IMR-90 (cell line): ENCODE measurements at regions not wholly inside any gene's neighbourhood (a gene's known extent, or its start where the extent isn't known, plus 50 kb on each side); places are given as distances from the start of the nearest gene placed in this dataset.

Source experiments
- ATAC-seq: fragments of 200-7000 bp; cut with Tn5 transposase; 2 replicates; pipeline ENCODE4 v1.9.1; 2020; ENCODE audit warnings: low read depth, mild to moderate bottlenecking, moderate library complexity
- BruUV-seq: library from RNA; stranded (reverse); fragments of 400-500 nt; replicated peaks from 2 replicates; lab custom pipeline; 2021; lab: Mats Ljungman, UMichigan
- CTCF ChIA-PET: fragments of 300-600 bp; formaldehyde crosslinking; extraction: SDS; loops from one replicate; lab custom pipeline; 2021; ENCODE audit warnings: antibody characterized with exemption; lab: Yijun Ruan, JAX
- POLR2A ChIA-PET: fragments of 300-600 bp; sonication (Branson Sonifier 250); formaldehyde crosslinking; loops from one replicate; lab custom pipeline; 2022; ENCODE audit warnings: antibody characterized with exemption; ENCODE audit not compliant: unreplicated experiment; lab: Charles Lee
- DNase-seq: peaks from one replicate; pipeline ENCODE4 v3.0.0; 2013
- H2AFZ ChIP-seq: replicated peaks from 2 replicates; pipeline ENCODE3; 2013; ENCODE audit warnings: low read length, mild to moderate bottlenecking; ENCODE audit not compliant: poor library complexity
- H2AK5ac ChIP-seq: 2 replicates; pipeline ENCODE4 v1.6.1; 2013; ENCODE audit warnings: low read depth, low read length, inconsistent platforms
- H2AK9ac ChIP-seq: replicated peaks from 2 replicates; pipeline ENCODE3; 2013; ENCODE audit warnings: mild to moderate bottlenecking, low read depth, low read length, moderate library complexity; ENCODE audit not compliant: poor library complexity
- H2BK120ac ChIP-seq: 2 replicates; pipeline ENCODE4 v1.6.1; 2013; ENCODE audit warnings: low read depth, low read length, inconsistent platforms
- H2BK15ac ChIP-seq: 3 replicates; pipeline ENCODE4 v1.6.1; 2013; ENCODE audit warnings: low read depth, low read length, inconsistent platforms
- H2BK20ac ChIP-seq: 2 replicates; pipeline ENCODE4 v1.6.1; 2013; ENCODE audit warnings: low read depth, mild to moderate bottlenecking, inconsistent platforms, low read length, moderate library complexity
- H2BK5ac ChIP-seq: 2 replicates; pipeline ENCODE4 v1.6.1; 2013; ENCODE audit warnings: mild to moderate bottlenecking, low read depth, low read length, inconsistent platforms; ENCODE audit not compliant: poor library complexity, severe bottlenecking
- H3K14ac ChIP-seq: replicated peaks from 2 replicates; pipeline ENCODE4 v1.6.1; 2013; ENCODE audit warnings: low read depth, low read length, inconsistent platforms
- H3K18ac ChIP-seq: 2 replicates; pipeline ENCODE4 v1.6.1; 2013; ENCODE audit warnings: low read depth, low read length, control low read depth
- H3K23ac ChIP-seq: 2 replicates; pipeline ENCODE4 v1.6.1; 2013; ENCODE audit warnings: low read depth, low read length, inconsistent platforms
- H3K27ac ChIP-seq: 2 replicates; pipeline ENCODE4 v1.5.1; 2013; ENCODE audit warnings: mild to moderate bottlenecking, control low read depth, low read length; ENCODE audit not compliant: insufficient read depth
- H3K27me3 ChIP-seq: 2 replicates; pipeline ENCODE4 v1.6.1; 2013; ENCODE audit warnings: low read length; ENCODE audit not compliant: control insufficient read depth, insufficient read depth
- H3K36me3 ChIP-seq: 2 replicates; pipeline ENCODE4 v1.6.1; 2013; ENCODE audit warnings: low read length, mixed read lengths; ENCODE audit not compliant: control insufficient read depth, insufficient read depth
- H3K4ac ChIP-seq: 2 replicates; pipeline ENCODE4 v1.6.1; 2013; ENCODE audit warnings: low read depth, low read length, inconsistent platforms
- H3K4me1 ChIP-seq: 2 replicates; pipeline ENCODE4 v1.6.1; 2013; ENCODE audit warnings: low read length, mixed read lengths; ENCODE audit not compliant: control insufficient read depth, insufficient read depth
- H3K4me2 ChIP-seq: 2 replicates; pipeline ENCODE4 v1.6.1; 2013; ENCODE audit warnings: low read depth, mild to moderate bottlenecking, control low read depth, low read length, moderate library complexity
- H3K4me3 ChIP-seq: 2 replicates; pipeline ENCODE4 v1.5.1; 2013; ENCODE audit warnings: low read depth, mild to moderate bottlenecking, control low read depth, low read length, moderate library complexity; ENCODE audit not compliant: insufficient read depth
- H3K56ac ChIP-seq: 2 replicates; pipeline ENCODE4 v1.6.1; 2013; ENCODE audit warnings: low read length, inconsistent platforms; ENCODE audit not compliant: insufficient read depth; ENCODE audit errors: extremely low read depth
- H3K79me1 ChIP-seq, 2 experiments: 2 replicates each; pipeline ENCODE4 v1.6.1; 2013; ENCODE audit warnings: low read length in 2 of 2, inconsistent platforms in 1 of 2, low read depth in 1 of 2
- H3K9ac ChIP-seq: 2 replicates; pipeline ENCODE4 v1.6.1; 2013; ENCODE audit warnings: low read depth, low read length, control low read depth
- H3K9me1 ChIP-seq: 2 replicates; pipeline ENCODE4 v1.6.1; 2013; ENCODE audit warnings: low read length, inconsistent platforms; ENCODE audit not compliant: insufficient read depth
- H3K9me3 ChIP-seq: 2 replicates; pipeline ENCODE4 v1.6.1; 2013; ENCODE audit warnings: low read length; ENCODE audit not compliant: control insufficient read depth, insufficient read depth
- H4K20me1 ChIP-seq: 2 replicates; pipeline ENCODE4 v1.6.1; 2013; ENCODE audit warnings: low read length, inconsistent platforms; ENCODE audit not compliant: insufficient read depth
- H4K5ac ChIP-seq: 2 replicates; pipeline ENCODE4 v1.6.1; 2013; ENCODE audit warnings: mild to moderate bottlenecking, low read depth, low read length, control low read depth
- H4K8ac ChIP-seq, 2 experiments: 2 replicates each; pipeline ENCODE4 v1.6.1; 2013; ENCODE audit warnings: low read depth in 2 of 2, low read length in 2 of 2, control low read depth in 1 of 2, inconsistent platforms in 1 of 2
- H4K91ac ChIP-seq: 2 replicates; pipeline ENCODE4 v1.6.1; 2013; ENCODE audit warnings: low read depth, low read length, inconsistent platforms; ENCODE audit not compliant: insufficient read depth
- BHLHE40 ChIP-seq: fragments of 150-350 bp; IDR thresholded peaks from 2 replicates; pipeline ENCODE4 v1.6.1; 2016; ENCODE audit warnings: mild to moderate bottlenecking, low read depth, low read length
- CEBPB ChIP-seq: IDR thresholded peaks from 2 replicates; pipeline ENCODE4 v1.6.1; 2012; ENCODE audit warnings: low read depth, low read length, improper control_type of control experiment
- CHD1 ChIP-seq: IDR thresholded peaks from 2 replicates; pipeline ENCODE4 v1.6.1; 2012; ENCODE audit warnings: low read depth, low read length, improper control_type of control experiment
- CTCF ChIP-seq: conservative IDR thresholded peaks from 2 replicates; pipeline ENCODE4 v1.5.1; 2012; ENCODE audit warnings: mild to moderate bottlenecking, low read depth, low read length, improper control_type of control experiment
- ELK1 ChIP-seq: fragments of 150-350 bp; IDR thresholded peaks from 2 replicates; pipeline ENCODE4 v1.6.1; 2016; ENCODE audit warnings: low read depth, mild to moderate bottlenecking, low read length, moderate library complexity, borderline replicate concordance
- FOS ChIP-seq: fragments of 150-350 bp; IDR thresholded peaks from 2 replicates; pipeline ENCODE4 v1.6.1; 2016; ENCODE audit warnings: low read depth, low read length
- MAFK ChIP-seq: IDR thresholded peaks from 2 replicates; pipeline ENCODE4 v1.6.1; 2012; ENCODE audit warnings: low read depth, low read length, improper control_type of control experiment
- MAZ ChIP-seq: IDR thresholded peaks from 2 replicates; pipeline ENCODE4 v1.6.1; 2012; ENCODE audit warnings: low read depth, mild to moderate bottlenecking, low read length, improper control_type of control experiment, moderate library complexity, borderline replicate concordance
- MXI1 ChIP-seq: IDR thresholded peaks from 2 replicates; pipeline ENCODE4 v1.6.1; 2012; ENCODE audit warnings: low read depth, mild to moderate bottlenecking, low read length, moderate library complexity, borderline replicate concordance
- NFE2L2 ChIP-seq: fragments of 150-350 bp; IDR thresholded peaks from 2 replicates; pipeline ENCODE4 v1.6.1; 2016; ENCODE audit warnings: low read depth, mild to moderate bottlenecking, low read length
- POLR2A ChIP-seq: IDR thresholded peaks from 2 replicates; pipeline ENCODE4 v1.6.1; 2012; ENCODE audit warnings: mild to moderate bottlenecking, low read depth, low read length
- RAD21 ChIP-seq: IDR thresholded peaks from 2 replicates; pipeline ENCODE4 v1.6.1; 2012; ENCODE audit warnings: low read length, improper control_type of control experiment
- RCOR1 ChIP-seq: IDR thresholded peaks from 2 replicates; pipeline ENCODE4 v1.6.1; 2012; ENCODE audit warnings: mild to moderate bottlenecking, low read length, improper control_type of control experiment; ENCODE audit not compliant: insufficient replicate concordance
- RFX5 ChIP-seq: IDR thresholded peaks from 2 replicates; pipeline ENCODE4 v1.8.0; 2012; ENCODE audit warnings: low read depth, mild to moderate bottlenecking, low read length, moderate library complexity
- SMC3 ChIP-seq: fragments of 150-350 bp; IDR thresholded peaks from 2 replicates; pipeline ENCODE4 v1.6.1; 2016; ENCODE audit warnings: low read depth, mild to moderate bottlenecking, antibody characterized with exemption, low read length, moderate library complexity
- USF2 ChIP-seq: fragments of 150-350 bp; IDR thresholded peaks from 2 replicates; pipeline ENCODE4 v1.6.1; 2017; ENCODE audit warnings: mild to moderate bottlenecking, antibody characterized with exemption, low read length, low read depth
- WGBS, 2 experiments: methylation state at CpG; one replicate each; pipeline versions ENCODE4 v1.1.5 to v1.1.7; 2013; ENCODE audit warnings: missing lambda C conversion rate in 2 of 2; ENCODE audit not compliant: insufficient read length in 1 of 2; ENCODE audit errors: extremely low coverage in 2 of 2; 5-methylcytosine and 5-hydroxymethylcytosine counted together
- dilution Hi-C: fragments of 300-500 bp; cut with HindIII; formaldehyde crosslinking; loops from one replicate; pipeline ENCODE4 v1.14.3; 2018; ENCODE audit warnings: low sequenced_read_pairs; ENCODE audit not compliant: unreplicated experiment
- in situ Hi-C: fragments of 300-500 bp; cut with MboI; formaldehyde crosslinking; loops from 3 replicates; pipeline ENCODE4 v1.14.3; 2019; ENCODE audit warnings: low sequenced_read_pairs, inconsistent platforms, mixed read lengths
- intact Hi-C: fragments of 100-400 bp; cut with micrococcal nuclease; formaldehyde crosslinking; loops from 2 replicates; pipeline ENCODE4 v1.10.0; 2022

GRCh38 chr3:34296796-34297195 lies 498.4 kb downstream of the PDCD6IP start:
- POLR2A ChIA-PET: no interaction called here
- in situ Hi-C loops: no loop called here
- H2AK9ac ChIP-seq: no peak overlapping the region

More at GRCh38 chr3:34296796-34297195, 498.4 kb downstream of the PDCD6IP start:
- Histone ChIP-seq H3K56ac (no peak overlapping the region), H4K91ac (no peak overlapping the region), H4K20me1 (no peaks in the 10 kb centered on the region), H2BK120ac (no peak overlapping the region), H3K27me3 (no peaks in the 10 kb centered on the region), H3K9me1 (no peaks in the 10 kb centered on the region), H3K36me3 (no peaks in the 10 kb centered on the region), H3K18ac (no peak overlapping the region), H3K79me1 (no peaks in the 10 kb centered on the region), H3K14ac (no peak overlapping the region), H4K8ac (no peak overlapping the region), H3K4me1 (no peaks in the 10 kb centered on the region), H3K4me3 (no peak overlapping the region), H2AFZ (no peak overlapping the region), H4K5ac (no peak overlapping the region), H3K9me3 (0 out of 2 replicates have a peak, but pooled peaks cover 4% of the 10 kb centered on the region), H3K4me2 (no peak overlapping the region), H2BK5ac (no peak overlapping the region), H2BK15ac (no peak overlapping the region), H2BK20ac (no peak overlapping the region), H3K27ac (no peak overlapping the region), H3K9ac (no peak overlapping the region), H3K23ac (no peak overlapping the region), H3K4ac (no peak overlapping the region), H2AK5ac (no peak overlapping the region)
- no peak for DNase-seq
- dilution Hi-C loops: no loop called here
- no peak for ATAC-seq
- BruUV-seq: no TSS peak
- WGBS, 2 experiments: no CpG with 5 or more reads among the region's 4 CpGs
- no peak for TF ChIP-seq RAD21
- TF ChIP-seq CHD1: no peak
- no peak for TF ChIP-seq SMC3
- TF ChIP-seq ELK1: no peak
- no peak for TF ChIP-seq CTCF
- no peak for TF ChIP-seq FOS
- TF ChIP-seq RCOR1: no peak
- no peak for TF ChIP-seq MAFK
- TF ChIP-seq USF2: no peak
- TF ChIP-seq POLR2A: no peak
- TF ChIP-seq NFE2L2: no peak
- no peak for TF ChIP-seq MXI1
- no peak for TF ChIP-seq CEBPB
- no peak for TF ChIP-seq RFX5
- TF ChIP-seq BHLHE40: no peak
- no peak for TF ChIP-seq MAZ
- CTCF ChIA-PET: no interaction called here
- intact Hi-C loops: no loop called here
